HUES48 (cell line): ENCODE measurements at regions not wholly inside any gene's neighbourhood (a gene's known extent, or its start where the extent isn't known, plus 50 kb on each side); places are given as distances from the start of the nearest gene placed in this dataset.

Experiments used
- H3K27ac ChIP-seq: one replicate; pipeline ENCODE4 v1.7.0; 2013; ENCODE audit warnings: low read depth, low read length, inconsistent platforms
- H3K27me3 ChIP-seq: 2 replicates; pipeline ENCODE4 v1.6.1; 2013; ENCODE audit warnings: mild to moderate bottlenecking, low read length; ENCODE audit not compliant: control insufficient read depth, insufficient read depth
- H3K36me3 ChIP-seq: 2 replicates; pipeline ENCODE4 v1.6.1; 2013; ENCODE audit warnings: low read length; ENCODE audit not compliant: control insufficient read depth, insufficient read depth
- H3K4me1 ChIP-seq: 2 replicates; pipeline ENCODE4 v1.6.1; 2013; ENCODE audit warnings: mild to moderate bottlenecking, low read length; ENCODE audit not compliant: control insufficient read depth, insufficient read depth
- H3K4me3 ChIP-seq: 2 replicates; pipeline ENCODE4 v1.5.1; 2013; ENCODE audit warnings: mild to moderate bottlenecking, low read depth, low read length
- H3K9ac ChIP-seq: 2 replicates; pipeline ENCODE4 v1.6.1; 2013; ENCODE audit warnings: mild to moderate bottlenecking, low read depth, low read length, moderate library complexity
- H3K9me3 ChIP-seq: 2 replicates; pipeline ENCODE4 v1.6.1; 2013; ENCODE audit warnings: low read length; ENCODE audit not compliant: control insufficient read depth, insufficient read depth

- Histone ChIP-seq H3K9me3 (no peaks in the 10 kb centered on the region), H3K27me3 (no peaks in the 10 kb centered on the region), H3K9ac (no peak overlapping the region), H3K36me3 (no peaks in the 10 kb centered on the region), H3K4me1 (no peaks in the 10 kb centered on the region), H3K4me3 (no peak overlapping the region), H3K27ac (no peak overlapping the region)
Observed at GRCh38 chr15:92326236-92326635, 67.4 kb upstream of the ST8SIA2 start.

GRCh38 chr15:92327033-92327432 is 66.6 kb upstream of the ST8SIA2 start:
- H3K4me1 ChIP-seq: no peaks in the 10 kb centered on the region
- no peak overlapping the region for H3K27ac ChIP-seq
- no peak overlapping the region for H3K9ac ChIP-seq
- no peaks in the 10 kb centered on the region for H3K9me3 ChIP-seq
- H3K4me3 ChIP-seq: no peak overlapping the region
- H3K36me3 ChIP-seq: no peaks in the 10 kb centered on the region
- H3K27me3 ChIP-seq: no peaks in the 10 kb centered on the region

DNA sequence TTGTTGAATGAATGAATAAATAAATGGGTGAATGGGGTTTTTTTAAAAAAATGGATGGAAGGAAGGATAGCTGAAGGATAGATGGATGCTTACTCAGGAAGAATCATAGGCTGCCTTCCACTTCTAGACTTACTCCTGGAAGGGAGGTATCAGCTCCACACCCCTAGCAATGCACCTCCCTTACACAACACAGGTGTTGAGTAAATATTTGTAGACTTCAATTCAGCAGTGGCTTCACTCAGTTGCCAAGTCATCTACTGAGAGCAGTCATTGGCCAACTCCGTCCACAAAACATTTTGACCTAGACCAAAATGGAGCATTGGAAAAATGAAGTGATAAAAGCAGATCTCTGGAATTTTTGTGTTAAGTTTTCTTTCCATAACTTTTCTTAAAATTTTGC is 65.5 kb upstream of the ST8SIA2 start:
- H3K27me3 ChIP-seq: no peaks in the 10 kb centered on the region
- no peak overlapping the region for H3K27ac ChIP-seq
- no peaks in the 10 kb centered on the region for H3K4me1 ChIP-seq
- H3K9me3 ChIP-seq: peaks cover 5% of the 10 kb centered on the region; the same call in 1 of the 2 replicates
- H3K9ac ChIP-seq: no peak overlapping the region
- H3K4me3 ChIP-seq: no peak overlapping the region
- no peaks in the 10 kb centered on the region for H3K36me3 ChIP-seq

- no peaks in the 10 kb centered on the region for H3K4me1 ChIP-seq
- no peaks in the 10 kb centered on the region for H3K27me3 ChIP-seq
- H3K4me3 ChIP-seq: no peak overlapping the region
- no peaks in the 10 kb centered on the region for H3K36me3 ChIP-seq
- H3K27ac ChIP-seq: no peak overlapping the region
- H3K9me3 ChIP-seq: peaks cover 5% of the 10 kb centered on the region; the same call in 1 of the 2 replicates
- H3K9ac ChIP-seq: no peak overlapping the region
Observed at GRCh38 chr15:92332125-92332899, 61.4 kb upstream of the ST8SIA2 start.

- no peak overlapping the region for H3K27ac ChIP-seq
- no peaks in the 10 kb centered on the region for H3K36me3 ChIP-seq
- H3K4me1 ChIP-seq: no peaks in the 10 kb centered on the region
- no peak overlapping the region for H3K9ac ChIP-seq
- peaks cover 5% of the 10 kb centered on the region; the same call in 1 of the 2 replicates for H3K9me3 ChIP-seq
- no peak overlapping the region for H3K4me3 ChIP-seq
- H3K27me3 ChIP-seq: no peaks in the 10 kb centered on the region
Observed at GRCh38 chr15:92333709-92334108, 60.0 kb upstream of the ST8SIA2 start.

GRCh38 chr15:92336419-92336987 is 57.2 kb upstream of the ST8SIA2 start:
- Histone ChIP-seq H3K27ac (no peak overlapping the region), H3K36me3 (no peaks in the 10 kb centered on the region), H3K9me3 (peaks cover 5% of the 10 kb centered on the region; the same call in 1 of the 2 replicates), H3K9ac (no peak overlapping the region), H3K4me1 (no peaks in the 10 kb centered on the region), H3K4me3 (no peak overlapping the region), H3K27me3 (no peaks in the 10 kb centered on the region)

- Histone ChIP-seq H3K27ac (no peak overlapping the region), H3K36me3 (no peaks in the 10 kb centered on the region), H3K9me3 (no peaks in the 10 kb centered on the region), H3K4me3 (no peak overlapping the region), H3K4me1 (peaks cover 12% of the 10 kb centered on the region), H3K9ac (no peak overlapping the region), H3K27me3 (peaks cover 6% of the 10 kb centered on the region)
Observed at GRCh38 chr15:92339361-92339760, 54.3 kb upstream of the ST8SIA2 start.
